Body of pancreas (tissue), 4 donors: ENCODE measurements at regions not wholly inside any gene's neighbourhood (a gene's known extent, or its start where the extent isn't known, plus 50 kb on each side); places are given as distances from the start of the nearest gene placed in this dataset.

Source experiments
- CTCF ChIP-seq, 7 experiments: fragments of 450-650 bp in 4 of 7; fragments of 200-600 bp in 3 of 7; sonication (generic) in 3 of 7; IDR thresholded peaks; one replicate each; pipeline ENCODE4 v1.5.1; 2016 to 2019; ENCODE audit warnings: antibody characterized with exemption in 7 of 7
- POLR2A ChIP-seq, 3 donors: fragments of 450-650 bp; IDR thresholded peaks; one replicate each; pipeline ENCODE4 v1.6.1; 2016; ENCODE audit warnings: antibody characterized with exemption in 3 of 3, mild to moderate bottlenecking in 2 of 3

DNA sequence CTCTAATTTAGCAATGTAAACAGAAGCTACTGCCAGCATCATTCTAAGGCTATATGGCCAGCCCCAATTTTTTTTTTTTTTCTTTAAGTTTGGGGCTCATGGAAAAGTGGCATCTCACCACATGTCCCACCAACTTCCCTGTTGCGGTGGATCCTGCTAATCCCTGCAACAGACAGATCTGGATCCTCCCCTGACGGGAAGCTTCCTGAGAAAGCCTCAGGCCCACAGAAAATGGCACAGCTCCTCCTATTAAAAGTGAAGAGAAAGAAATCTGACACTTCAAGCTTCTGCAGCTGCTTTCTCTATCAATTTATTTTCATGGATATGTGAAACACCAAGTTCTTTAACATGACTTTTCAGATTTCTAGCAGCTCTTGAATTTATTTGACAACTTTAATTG lies 433.8 kb upstream of the DCN start:
- no peak for TF ChIP-seq CTCF (IDR thresholded peaks at IDR 0.05)
- no peak for TF ChIP-seq POLR2A (IDR thresholded peaks at IDR 0.05)
